ENCODE measurements at regions not wholly inside any gene's neighbourhood (a gene's known extent, or its start where the extent isn't known, plus 50 kb on each side); places are given as distances from the start of the nearest gene placed in this dataset.
"Not testable (repeated sequence)": the region's sequence is repeated elsewhere in the genome, so short reads cannot be mapped to it uniquely, and the experiment has no call there.

DNA sequence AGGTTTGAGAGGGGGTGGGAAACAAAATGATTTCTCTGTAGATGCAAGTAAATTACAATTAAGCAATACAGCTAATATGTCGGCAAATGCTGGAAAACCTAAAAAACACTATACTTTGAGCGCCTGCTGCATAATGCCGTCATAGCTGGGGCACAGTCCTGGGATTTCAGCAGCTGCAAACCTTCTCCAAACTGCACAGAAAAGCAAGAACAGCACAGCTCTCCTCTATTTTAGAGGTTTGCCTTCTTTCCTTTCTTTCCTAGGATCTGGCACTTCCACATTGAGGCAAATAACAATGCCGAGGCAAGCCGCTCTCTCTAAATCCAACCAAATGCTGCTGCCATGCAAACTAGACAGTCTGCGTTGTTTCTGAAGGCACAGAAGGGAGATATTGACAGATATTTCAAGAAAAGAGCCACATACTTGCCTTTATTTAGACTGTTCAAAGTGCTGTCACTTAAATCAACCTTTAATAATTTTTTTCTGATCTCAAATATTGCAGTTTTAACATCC is 287.1 kb upstream of the G2E3 start:
- no peak for DNase-seq

DNA sequence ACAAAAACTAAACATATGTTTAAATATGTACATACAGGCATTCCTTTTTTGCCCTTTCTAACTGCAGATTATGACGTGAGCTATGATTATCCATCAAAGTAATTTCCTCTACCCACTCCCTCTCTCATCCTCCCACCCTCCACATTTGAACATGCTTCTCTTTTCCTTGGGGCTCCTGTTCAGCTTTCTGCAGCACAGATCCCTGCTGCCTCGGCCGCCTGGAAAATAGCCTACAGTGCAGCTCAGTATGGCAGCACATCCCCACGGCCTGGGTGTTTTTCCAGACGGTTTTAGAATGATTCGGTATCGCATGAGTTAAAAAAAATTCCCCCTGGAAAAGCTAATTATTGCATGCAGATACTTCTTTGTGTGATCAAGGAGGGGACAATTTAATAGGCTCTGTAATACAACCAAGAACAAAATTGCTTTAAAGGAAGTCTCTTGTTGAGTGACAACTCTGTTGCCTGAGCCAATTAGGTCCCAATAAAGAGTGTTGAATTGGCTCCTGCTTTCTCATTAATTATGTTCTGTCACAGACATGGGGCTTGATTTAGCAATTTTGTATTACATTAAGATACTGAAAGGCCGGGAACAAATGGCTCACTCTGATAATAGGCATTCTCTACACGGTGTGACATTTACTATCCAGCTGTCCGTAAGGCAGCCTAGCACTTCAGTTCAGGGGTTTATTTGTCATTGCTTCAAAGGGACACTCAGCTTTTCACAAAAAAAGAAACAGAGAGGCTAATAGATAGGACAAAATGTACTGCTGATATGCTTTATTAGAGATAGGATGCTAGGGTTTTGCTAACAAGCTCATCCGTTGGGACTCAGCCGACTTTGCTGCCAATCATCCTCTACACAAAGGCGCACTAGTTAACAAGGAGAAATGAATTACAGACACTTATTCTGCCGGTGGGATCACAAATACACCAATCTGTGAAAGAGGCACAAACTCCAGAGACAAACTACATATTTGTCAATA is 285.8 kb upstream of the G2E3 start:
- DNase-seq = no peak

DNA sequence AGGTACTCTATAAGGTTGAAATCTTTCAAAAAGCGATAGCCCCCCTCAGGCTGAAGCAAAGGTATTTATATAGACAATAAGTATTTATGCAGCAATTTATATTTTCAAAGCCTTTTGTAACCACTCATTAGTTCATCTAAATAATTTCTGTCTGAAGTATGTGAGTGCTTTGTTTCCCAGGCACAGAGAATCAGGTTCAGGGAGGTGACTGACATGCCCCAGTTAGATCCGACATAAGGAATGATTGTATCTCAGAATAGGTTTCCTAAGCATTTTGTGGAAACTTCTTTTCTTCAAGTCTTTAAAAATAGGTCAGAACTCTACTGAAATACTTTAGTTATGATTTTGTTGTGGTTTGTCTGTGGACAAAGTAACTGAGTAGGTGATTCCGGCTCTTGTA is 283.4 kb upstream of the G2E3 start:
- no peak for DNase-seq

DNA sequence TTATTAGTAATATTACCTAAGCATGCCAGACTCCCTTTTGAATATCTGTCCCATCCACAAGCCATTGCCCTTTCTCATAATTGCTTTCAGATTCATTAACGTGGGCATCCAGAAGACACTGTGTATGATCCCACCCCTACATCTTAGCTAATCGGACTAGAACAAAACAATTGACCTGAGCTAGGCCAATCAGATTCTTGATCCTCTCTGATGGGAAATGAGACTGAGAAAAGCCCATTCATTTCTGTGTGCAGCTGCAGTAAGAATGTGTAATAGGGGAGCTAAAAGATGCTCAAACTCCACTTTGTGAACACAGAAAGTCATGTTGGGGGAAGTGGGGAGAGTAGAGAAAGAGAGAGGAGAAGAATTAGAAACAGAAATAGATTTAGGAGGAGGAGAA is 281.7 kb upstream of the G2E3 start:
- no peak for DNase-seq

GRCh38 chr14:30278856-30279255 is 280.1 kb upstream of the G2E3 start:
- not testable (repeated sequence) for DNase-seq

DNA sequence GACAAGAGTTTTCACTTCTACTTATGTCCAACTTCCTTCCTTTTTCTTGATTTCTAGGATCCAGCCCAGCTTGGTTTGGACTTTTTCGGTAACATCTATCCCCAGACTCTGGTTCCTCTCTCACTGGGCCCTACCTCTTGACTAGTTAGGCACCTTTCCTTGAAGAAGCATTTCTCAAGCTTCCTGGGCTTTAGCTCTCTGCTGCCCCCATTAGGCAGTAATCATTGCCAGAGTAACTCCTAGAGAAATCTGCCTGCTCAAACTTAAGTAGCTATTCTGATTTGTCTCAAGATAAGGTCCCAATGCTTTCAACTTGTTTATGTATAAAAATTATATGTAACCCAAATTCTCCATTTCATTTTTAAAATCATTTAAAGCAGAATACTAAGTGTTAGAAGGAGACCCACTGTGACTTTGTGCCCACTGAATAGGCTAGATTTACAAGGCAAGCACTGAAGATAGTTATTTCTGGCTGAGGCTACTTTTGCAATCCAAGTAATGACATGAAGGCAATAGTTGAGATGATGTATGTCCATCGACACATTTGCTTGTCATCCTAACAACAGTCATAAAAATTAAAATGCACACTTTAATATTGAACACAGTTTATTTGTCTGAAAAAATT is 275.0 kb upstream of the G2E3 start:
- DNase-seq = no peak

DNA sequence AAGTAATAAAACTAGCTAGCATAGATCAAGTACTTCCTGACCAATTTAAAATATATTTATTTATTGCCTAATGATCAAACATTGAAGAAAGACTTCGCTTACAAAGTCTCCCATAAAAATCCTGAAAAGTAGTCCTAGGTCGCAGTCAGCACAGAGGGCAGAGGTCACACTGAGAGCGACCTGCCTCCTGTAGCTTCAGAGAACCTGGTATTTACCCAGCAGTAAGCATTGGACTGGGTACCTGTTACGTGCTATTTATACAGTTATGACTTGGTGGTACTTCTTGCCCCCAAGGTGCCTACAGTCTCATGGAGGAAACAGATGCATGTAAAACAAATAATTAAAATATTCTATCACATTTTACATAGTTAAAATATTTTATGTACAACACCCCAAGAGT is 274.1 kb upstream of the G2E3 start:
- no peak for DNase-seq

- DNase-seq = no peak
Measured at GRCh38 chr14:30287579-30288445, 271.1 kb upstream of the G2E3 start.

- no peak for DNase-seq
Measured at GRCh38 chr14:30290001-30290400, 269.0 kb upstream of the G2E3 start.

DNA sequence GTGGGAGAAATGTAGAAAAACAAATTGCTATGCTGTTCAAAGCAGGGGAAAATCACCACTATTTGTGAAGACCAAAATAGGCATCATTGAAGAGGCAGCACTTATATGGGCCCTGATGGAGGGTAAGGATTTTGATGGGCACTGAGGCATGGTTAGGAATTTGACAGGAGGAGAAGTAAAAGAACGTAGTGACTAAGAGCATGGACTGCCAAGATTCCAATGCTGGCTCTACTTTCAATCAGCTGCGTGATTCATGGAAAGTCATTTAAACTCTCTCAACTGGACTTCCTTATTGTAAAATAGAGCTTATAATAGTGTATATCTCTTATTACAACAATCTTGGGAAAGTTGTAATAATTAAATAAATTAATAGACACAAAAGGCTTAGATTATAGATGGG is 267.7 kb upstream of the G2E3 start:
- DNase-seq = no peak

DNA sequence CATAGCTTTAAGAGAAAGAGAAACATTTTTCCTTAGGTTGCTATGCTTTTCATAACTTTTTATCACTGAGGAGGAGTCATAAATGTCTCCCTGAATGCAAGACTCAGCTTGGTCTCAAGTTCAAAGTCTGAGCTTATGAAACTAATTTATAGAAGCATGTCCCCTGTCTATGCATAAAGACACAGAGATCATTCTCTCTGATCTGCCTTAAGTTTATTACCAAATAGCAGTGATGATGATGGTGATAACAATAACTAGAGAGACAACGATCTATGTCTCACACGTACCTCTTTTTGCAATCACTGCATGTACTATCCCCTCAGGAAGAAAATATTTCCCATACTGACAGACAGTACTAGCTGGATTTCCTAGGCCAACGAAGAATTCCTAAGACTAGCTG is 266.4 kb upstream of the G2E3 start:
- no peak for DNase-seq

GRCh38 chr14:30295980-30296379 is 263.0 kb upstream of the G2E3 start:
- peak; percentile 82 for DNase-seq

DNA sequence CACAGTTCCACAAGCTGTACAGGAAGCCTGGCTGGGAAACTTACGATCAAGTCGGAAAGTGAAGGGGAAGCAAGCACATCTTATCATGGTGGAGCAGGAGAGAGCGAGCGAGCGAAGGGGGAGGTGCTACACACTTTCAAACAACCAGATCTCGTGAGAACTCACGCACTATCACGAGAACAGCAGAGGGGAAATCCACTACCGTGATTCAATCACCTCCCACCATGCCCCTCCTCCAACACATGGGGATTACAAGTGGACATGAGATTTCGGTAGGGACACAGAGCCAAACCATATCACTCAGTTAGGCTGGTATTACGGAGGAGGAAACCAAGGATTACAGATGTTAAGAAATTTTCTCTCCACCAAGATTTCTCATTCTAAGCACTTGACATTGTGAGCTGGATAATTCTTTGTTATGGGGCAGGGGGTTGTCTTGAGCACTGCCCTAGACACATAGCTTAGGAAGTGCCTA is 262.0 kb upstream of the G2E3 start:
- DNase-seq = no peak

DNA sequence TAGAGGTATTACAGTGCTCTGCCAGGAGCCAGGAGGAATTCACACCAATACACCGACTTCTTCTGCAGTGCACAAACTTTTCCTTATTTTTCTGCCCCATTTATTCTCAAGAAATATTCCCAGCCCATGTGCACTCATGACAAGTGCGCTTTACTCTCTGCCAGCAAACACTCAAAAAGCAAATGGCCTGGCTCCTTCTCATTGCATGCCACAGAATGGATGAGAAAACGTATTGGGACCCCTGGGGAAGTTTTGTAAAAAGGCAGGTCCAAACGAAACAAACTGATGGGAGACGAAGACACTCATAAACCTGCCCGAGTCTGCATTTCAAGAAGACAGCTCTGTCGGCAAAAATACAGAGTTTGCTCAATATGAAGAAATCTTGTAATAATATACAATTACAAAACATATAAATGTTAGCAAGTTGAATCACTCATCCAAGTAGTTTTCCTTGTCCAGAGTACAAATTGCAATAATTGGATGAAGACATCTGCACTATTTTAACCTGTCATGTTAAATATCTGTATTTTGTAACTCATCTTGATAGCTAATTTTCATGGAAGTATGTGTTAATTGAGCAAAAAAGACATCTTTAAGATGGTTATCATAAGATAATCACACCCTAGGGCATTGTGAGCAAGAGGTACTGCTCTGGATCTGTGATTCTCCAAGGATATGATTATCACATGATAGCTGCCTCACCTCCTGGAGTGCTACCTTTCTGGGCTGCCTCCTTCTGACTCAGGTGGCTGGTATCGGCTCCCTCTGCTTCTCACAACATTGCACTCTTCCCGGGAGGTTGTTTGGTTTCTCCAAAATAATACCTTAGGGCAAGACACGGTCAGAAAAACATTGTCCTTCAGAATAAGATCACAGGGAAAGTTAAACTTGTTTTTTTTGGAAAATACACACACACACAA is 260.8 kb upstream of the G2E3 start:
- no peak for DNase-seq

GRCh38 chr14:30299915-30300314 is 259.0 kb upstream of the G2E3 start:
- no peak for DNase-seq

GRCh38 chr14:30303350-30303749 is 255.6 kb upstream of the G2E3 start:
- no peak for DNase-seq

DNA sequence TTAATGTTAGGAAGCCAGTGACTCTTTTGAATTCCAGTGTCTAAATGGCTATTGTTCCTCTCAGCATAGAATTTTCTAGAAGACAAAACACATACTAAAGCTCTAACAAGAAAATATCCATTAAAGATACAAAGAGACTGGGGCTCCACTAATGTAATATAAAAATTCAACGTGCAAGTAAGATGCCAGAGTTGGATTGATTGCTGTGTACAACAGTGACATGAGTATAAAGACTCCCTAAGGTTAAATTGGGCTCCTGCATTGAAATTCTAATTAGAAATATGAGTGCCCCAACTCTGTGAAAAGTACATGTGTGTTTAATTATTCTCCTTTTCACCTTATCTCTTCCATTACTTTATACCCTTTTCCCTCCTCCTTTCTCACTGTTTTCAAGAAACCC is 253.6 kb upstream of the G2E3 start:
- no peak for DNase-seq

DNA sequence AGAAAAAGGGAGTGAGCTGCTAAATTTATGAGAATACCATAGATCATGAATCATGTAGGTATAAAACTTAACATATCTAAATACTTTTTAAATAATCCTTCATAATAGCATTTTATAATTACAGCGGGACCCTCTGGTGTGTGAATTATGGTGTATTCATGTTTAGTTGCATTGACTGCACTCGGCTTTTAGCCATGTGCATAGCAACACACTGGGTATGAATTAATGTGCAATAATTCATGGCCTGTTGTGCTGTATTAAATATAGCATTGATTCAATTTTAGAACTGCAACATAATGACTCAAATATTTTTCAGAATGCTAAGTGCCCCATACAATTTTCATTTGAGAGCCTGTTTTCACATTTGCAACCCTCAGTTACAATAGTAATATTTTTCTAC is 249.6 kb upstream of the G2E3 start:
- DNase-seq = no peak

GRCh38 chr14:30312214-30312613 is 246.7 kb upstream of the G2E3 start:
- DNase-seq = no peak

- no peak for DNase-seq
Measured at GRCh38 chr14:30317729-30318128, 241.2 kb upstream of the G2E3 start.

- DNase-seq = no peak
Measured at GRCh38 chr14:30322819-30323218, 236.1 kb upstream of the G2E3 start.

- DNase-seq = no peak
Measured at GRCh38 chr14:30330033-30330432, 228.9 kb upstream of the G2E3 start.
